ENCODE measurements at regions not wholly inside any gene's neighbourhood (a gene's known extent, or its start where the extent isn't known, plus 50 kb on each side); places are given as distances from the start of the nearest gene placed in this dataset.
"Not testable (repeated sequence)": the region's sequence is repeated elsewhere in the genome, so short reads cannot be mapped to it uniquely, and the experiment has no call there.

- H3K27ac ChIP-seq; H3K36me3 ChIP-seq; H3K27me3 ChIP-seq (replicated peaks; ENCODE audit: insufficient read depth); H3K9me3 ChIP-seq; H3K4me1 ChIP-seq (replicated peaks): not testable (repeated sequence)
- peak; percentile 70 for DNase-seq (ENCODE audit: low spot score)
- H3K4me3 ChIP-seq: peak overlapping the region in 1 of 2 donors; percentile 29
- 8% methylated on average over 35 of the region's 38 CpGs for WGBS
- intact Hi-C loops (cut with DNase I): loop anchor here (5.0 kb wide), 1 partner anchor 255 kb away; no protein-coding TSS in a partner anchor
- TF ChIP-seq CTCF (IDR thresholded peaks at IDR 0.05): peak; percentile 53 to 69 (median 62)
Measured at GRCh38 chr2:131672471-131673399, 145.0 kb downstream of the CCDC74A start.

- intact Hi-C loops (cut with DNase I): loop anchor here (5.0 kb wide), 1 partner anchor 256 kb away; no protein-coding TSS in a partner anchor
- no peaks in the 10 kb centered on the region for H3K9me3 ChIP-seq
- H3K4me1 ChIP-seq (replicated peaks): peaks cover 8% of the 10 kb centered on the region
- H3K27me3 ChIP-seq (replicated peaks; ENCODE audit: insufficient read depth): no peaks in the 10 kb centered on the region
- DNase-seq (ENCODE audit: low spot score): peak; percentile 75
- H3K4me3 ChIP-seq: peak overlapping the region; percentile 19 to 29
- TF ChIP-seq CTCF (IDR thresholded peaks at IDR 0.05) (peak; percentile 60 to 88 (median 84)), POLR2A (IDR thresholded peaks at IDR 0.05) (no peak)
- no peak overlapping the region for H3K27ac ChIP-seq
- no peaks in the 10 kb centered on the region for H3K36me3 ChIP-seq
- 3% methylated on average over 44 of the region's 48 CpGs for WGBS
Measured at GRCh38 chr2:131673400-131674173, 145.9 kb downstream of the CCDC74A start.

- no peaks in the 10 kb centered on the region for H3K9me3 ChIP-seq
- H3K4me3 ChIP-seq: no peak overlapping the region
- WGBS: 3% methylated on average over 6 of the region's 6 CpGs
- DNase-seq (ENCODE audit: low spot score): no peak
- intact Hi-C loops (cut with DNase I): loop anchor here (5.0 kb wide), 1 partner anchor 257 kb away; no protein-coding TSS in a partner anchor
- no peak overlapping the region for H3K27ac ChIP-seq
- TF ChIP-seq POLR2AphosphoS5 (IDR thresholded peaks at IDR 0.05): peak; percentile 42
- no peak for TF ChIP-seq CTCF (IDR thresholded peaks at IDR 0.05)
- TF ChIP-seq POLR2A (IDR thresholded peaks at IDR 0.05): no peak
- no peaks in the 10 kb centered on the region for H3K36me3 ChIP-seq
- no peaks in the 10 kb centered on the region for H3K27me3 ChIP-seq (replicated peaks; ENCODE audit: insufficient read depth)
- H3K4me1 ChIP-seq (replicated peaks): peaks cover 8% of the 10 kb centered on the region
Measured at GRCh38 chr2:131674174-131674507, 146.5 kb downstream of the CCDC74A start.

- H3K36me3 ChIP-seq; intact Hi-C loops (cut with DNase I); DNase-seq (ENCODE audit: low spot score); H3K9me3 ChIP-seq; H3K4me1 ChIP-seq (replicated peaks); H3K27me3 ChIP-seq (replicated peaks; ENCODE audit: insufficient read depth): not testable (repeated sequence)
- WGBS: 75% methylated on average over 2 of the region's 10 CpGs
- Histone ChIP-seq H3K27ac (peak overlapping the region; percentile 59 to 72), H3K4me3 (peak overlapping the region; percentile 46 to 52)
Measured at GRCh38 chr2:131681611-131682121, 154.0 kb downstream of the CCDC74A start.

All from prostate gland (tissue), 2 donors.